Globus pallidus (tissue), 1 donor: ENCODE measurements at regions not wholly inside any gene's neighbourhood (a gene's known extent, or its start where the extent isn't known, plus 50 kb on each side); places are given as distances from the start of the nearest gene placed in this dataset.

Source experiments
- DNase-seq: peaks from one replicate; pipeline ENCODE4 v3.0.0-alpha.2; 2015; ENCODE audit warnings: low spot score

- DNase-seq: no peak
Observed at GRCh38 chr15:31456354-31457060, 129.9 kb downstream of the KLF13 start.

GRCh38 chr15:31457161-31457560, 130.5 kb downstream of the KLF13 start:
- no peak for DNase-seq

GRCh38 chr15:31457631-31458526, 131.2 kb downstream of the KLF13 start:
- no peak for DNase-seq

- DNase-seq: no peak
Observed at GRCh38 chr15:31458596-31459399, 132.2 kb downstream of the KLF13 start.

GRCh38 chr15:31459400-31459748, 132.7 kb downstream of the KLF13 start:
- no peak for DNase-seq

GRCh38 chr15:31461375-31461774, 134.7 kb downstream of the KLF13 start:
- no peak for DNase-seq

- DNase-seq: no peak
Observed at GRCh38 chr15:31461911-31462480, 135.4 kb downstream of the KLF13 start.

GRCh38 chr15:31463521-31464102, 137.0 kb downstream of the KLF13 start:
- no peak for DNase-seq

- DNase-seq: no peak
Observed at GRCh38 chr15:31464216-31465082, 137.8 kb downstream of the KLF13 start.

GRCh38 chr15:31465083-31465955, 138.7 kb downstream of the KLF13 start:
- DNase-seq: no peak

- DNase-seq: no peak
Observed at GRCh38 chr15:31467361-31467760, 140.7 kb downstream of the KLF13 start.

- DNase-seq: no peak
Observed at GRCh38 chr15:31468911-31469785, 142.5 kb downstream of the KLF13 start.

- no peak for DNase-seq
Observed at GRCh38 chr15:31469786-31470525, 143.3 kb downstream of the KLF13 start.

GRCh38 chr15:31470756-31471155, 144.1 kb downstream of the KLF13 start:
- no peak for DNase-seq

GRCh38 chr15:31471731-31472430, 145.2 kb downstream of the KLF13 start:
- no peak for DNase-seq

- no peak for DNase-seq
Observed at GRCh38 chr15:31472636-31473384, 146.2 kb downstream of the KLF13 start.
